Fibroblast of the conjunctiva (primary cell): ENCODE measurements at regions not wholly inside any gene's neighbourhood (a gene's known extent, or its start where the extent isn't known, plus 50 kb on each side); places are given as distances from the start of the nearest gene placed in this dataset.
"Not testable (repeated sequence)": the region's sequence is repeated elsewhere in the genome, so short reads cannot be mapped to it uniquely, and the experiment has no call there.

Experiments used
- DNase-seq: peaks from one replicate; pipeline ENCODE4 v3.0.0-alpha.2; 2010; ENCODE audit warnings: low read depth

DNA sequence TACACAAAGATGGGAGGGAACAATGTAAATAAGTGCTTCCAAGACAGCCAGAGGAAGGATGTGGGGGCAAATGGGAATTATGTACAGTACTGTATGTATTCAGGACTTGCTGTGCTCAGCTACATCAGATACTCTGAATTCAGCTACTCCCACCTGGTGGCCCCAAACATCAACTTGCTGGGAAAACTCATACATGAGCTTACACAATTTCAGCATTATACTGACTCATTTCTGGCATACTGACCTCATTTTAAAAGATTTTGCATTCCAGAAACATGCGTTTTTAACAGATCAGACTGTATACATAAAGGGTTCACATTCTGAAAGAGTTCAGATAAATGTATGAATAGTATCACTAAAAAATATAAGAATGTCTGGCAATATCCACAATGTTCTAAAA lies 59.7 kb downstream of the GPX5 start:
- DNase-seq, result no peak

GRCh38 chr6:28586324-28586723 lies 60.6 kb downstream of the GPX5 start:
- DNase-seq, result no peak

DNA sequence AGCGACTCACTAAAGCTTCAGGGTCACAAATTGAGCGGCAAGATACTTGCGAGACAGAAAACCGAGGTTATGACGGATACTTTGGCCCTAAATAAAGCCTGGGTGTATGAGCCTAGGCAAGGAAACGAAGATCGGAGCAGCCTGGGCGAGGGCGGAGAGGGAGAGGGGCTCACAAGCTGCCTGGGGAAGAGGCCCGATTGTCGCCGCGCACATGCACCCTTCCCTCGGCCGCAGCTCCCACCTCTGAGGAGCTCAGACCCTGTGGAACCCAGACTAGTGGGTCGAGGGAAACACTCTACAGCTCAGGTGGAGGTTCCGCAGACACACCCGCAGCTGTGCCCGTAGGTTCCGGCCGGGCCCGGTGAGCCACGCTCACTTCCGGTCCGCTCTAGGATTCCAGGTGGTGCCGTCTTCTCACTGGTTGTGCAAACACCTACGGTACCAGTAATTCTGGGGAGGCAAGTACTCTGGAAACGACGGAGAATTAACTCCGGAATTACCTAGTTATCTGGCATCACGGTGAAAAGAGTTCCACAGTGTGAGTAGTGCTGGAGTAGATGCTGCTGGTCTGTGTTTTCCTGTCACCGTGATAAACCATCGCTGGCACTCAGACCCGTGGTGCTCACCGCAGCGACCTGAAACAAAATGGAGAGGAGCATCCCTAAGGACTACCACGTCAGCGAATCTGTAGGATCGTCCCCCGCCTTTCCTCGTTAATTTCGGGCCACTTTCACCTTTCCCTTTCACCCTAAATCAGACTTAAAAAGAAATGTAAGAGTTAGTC lies 61.5 kb downstream of the GPX5 start:
- DNase-seq, result no peak

GRCh38 chr6:28587746-28588075 lies 62.0 kb downstream of the GPX5 start:
- no peak for DNase-seq

- DNase-seq, result no peak
Observed at GRCh38 chr6:28588666-28589065, 63.0 kb downstream of the GPX5 start.

DNA sequence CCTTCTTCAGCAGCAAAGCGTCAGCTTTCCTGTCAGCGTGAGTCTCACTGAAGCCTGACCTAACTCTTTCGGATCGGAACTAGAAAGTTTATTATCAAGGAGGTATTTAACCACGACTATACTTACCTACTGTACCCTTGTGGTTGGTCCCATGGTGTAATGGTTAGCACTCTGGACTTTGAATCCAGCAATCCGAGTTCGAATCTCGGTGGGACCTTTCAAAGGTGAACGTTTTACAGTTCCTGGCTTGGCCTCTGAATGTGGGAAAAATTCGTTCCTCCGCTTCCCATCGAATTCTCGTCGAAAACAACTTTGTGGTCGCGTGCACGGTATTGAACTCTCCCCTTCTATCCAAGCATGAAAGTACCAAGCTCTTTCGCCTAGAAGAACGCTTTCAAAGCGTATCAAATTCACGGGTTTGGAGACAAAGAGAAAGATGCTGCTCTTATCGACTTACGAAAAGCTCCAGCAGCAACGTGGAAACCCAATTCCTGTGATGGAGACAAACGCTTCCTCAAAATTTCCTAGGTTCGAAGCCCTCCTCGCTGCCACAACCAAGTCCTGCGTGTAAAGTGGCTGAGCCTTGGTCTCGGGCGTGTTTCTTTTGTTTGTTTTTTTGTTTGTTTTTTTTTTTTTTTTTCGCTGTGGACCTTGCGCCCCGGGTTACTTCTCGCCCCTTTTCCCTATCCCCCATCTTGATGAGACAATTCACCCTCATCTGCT lies 63.7 kb downstream of the GPX5 start:
- DNase-seq, result peak; percentile 87

DNA sequence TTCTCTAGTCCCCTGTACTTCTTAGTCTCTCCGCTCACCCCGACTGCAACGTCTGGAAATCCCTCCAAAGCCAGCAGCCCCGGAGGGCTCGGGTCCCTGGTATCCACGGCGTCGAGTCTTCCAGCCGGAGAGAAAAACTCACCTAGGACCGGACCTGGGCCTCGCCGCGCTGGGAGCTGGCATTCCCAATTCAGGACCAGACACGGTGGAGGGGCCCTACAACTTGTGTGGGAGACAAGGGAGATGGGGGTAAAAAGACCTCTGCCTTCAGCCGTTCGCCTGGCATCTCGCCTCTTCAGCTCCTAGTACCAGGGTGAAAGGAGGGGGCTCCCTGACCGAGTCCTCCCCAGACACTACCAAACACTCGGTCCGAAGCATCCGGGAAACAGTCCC lies 64.3 kb downstream of the GPX5 start:
- DNase-seq, result no peak

DNA sequence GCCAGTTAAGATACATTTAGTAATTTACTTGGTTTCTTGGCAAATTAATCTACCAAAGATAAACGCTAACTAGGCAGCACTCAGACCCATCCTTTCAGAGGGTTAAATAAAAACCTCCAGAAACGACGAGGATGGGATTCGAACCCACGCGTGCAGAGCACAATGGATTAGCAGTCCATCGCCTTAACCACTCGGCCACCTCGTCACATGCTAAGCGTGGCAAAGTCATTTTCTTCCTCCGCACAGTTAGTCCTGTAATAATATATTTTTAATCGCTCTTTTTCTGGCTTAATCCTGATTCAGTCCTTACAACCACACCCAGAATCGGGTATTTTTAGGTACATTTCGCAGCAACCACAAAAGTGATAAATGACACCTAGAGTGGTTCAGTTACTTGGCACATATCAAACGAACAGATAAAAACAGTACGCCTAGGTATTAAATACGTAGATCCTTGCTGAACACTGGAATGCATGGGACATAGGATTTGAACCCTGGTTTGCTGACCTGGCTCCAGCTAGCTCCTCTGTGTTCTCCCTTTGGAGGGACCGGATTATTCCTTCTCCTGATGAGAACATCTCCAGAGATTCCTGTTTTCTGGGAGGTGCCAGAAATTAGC lies 71.6 kb downstream of the GPX5 start:
- peak; percentile 53 for DNase-seq

GRCh38 chr6:28597924-28598722 lies 72.4 kb downstream of the GPX5 start:
- DNase-seq, result no peak

DNA sequence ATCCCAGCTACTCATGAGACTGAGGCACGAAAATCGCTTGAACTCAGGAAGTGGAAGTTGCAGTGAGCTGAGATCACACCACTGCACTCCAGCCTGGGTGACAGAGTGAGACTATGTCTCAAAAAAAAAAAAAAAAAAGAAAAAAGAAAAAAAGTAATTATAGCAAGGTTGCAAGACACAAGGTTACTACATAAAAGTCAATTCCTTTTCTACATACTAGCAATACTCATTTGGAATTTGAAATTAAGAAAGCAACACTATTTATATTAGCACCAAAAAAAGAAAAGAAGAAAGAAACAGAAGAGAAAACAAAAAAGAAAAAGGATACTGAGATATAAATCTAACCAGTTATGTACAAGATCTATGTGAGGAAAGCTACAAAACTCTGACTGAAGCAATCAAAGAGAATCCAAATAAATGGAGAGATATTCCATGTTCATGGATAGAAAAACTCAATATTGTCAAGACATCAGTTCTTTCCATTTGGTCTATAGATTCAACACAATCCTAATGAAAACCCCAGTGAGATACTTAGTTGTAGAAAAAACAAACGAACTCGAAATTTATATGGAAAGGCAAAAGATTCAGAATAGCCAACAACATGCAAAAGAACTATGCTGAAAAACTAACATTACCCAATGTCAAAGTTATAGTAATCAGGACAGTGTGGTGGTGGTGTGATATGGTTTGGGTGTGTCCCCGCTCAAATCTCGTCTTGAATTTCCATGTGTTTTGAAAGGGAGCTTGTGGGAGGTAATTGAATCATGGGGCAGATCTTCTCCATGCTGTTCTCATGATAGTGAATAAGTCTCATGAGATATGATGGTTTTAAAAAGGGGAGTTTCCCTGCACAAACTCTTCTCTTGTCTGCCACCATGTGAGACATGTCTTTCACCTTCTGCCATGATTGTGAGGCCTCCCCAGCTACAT lies 73.3 kb downstream of the GPX5 start:
- no peak for DNase-seq

DNA sequence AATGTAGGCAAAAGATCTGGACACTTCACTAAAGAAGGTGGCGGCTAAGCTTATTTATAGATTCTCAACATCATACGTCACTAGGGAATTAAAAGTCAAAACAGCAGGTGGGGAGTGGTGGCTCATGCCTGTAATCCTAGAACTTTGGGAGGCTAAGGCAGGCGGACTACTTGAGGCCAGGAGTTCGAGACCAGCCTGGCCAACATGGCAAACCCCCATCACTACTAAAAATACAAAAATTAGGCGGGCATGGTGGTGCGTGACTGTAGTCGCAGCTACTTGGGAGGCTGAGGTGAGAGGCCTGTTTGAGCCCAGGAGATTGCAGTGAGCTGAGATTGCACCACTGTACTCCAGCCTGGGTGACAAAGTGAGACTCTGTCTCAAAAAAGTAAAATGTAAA lies 74.6 kb downstream of the GPX5 start:
- no peak for DNase-seq

- DNase-seq, result no peak
Observed at GRCh38 chr6:28603891-28604290, 78.2 kb downstream of the GPX5 start.

DNA sequence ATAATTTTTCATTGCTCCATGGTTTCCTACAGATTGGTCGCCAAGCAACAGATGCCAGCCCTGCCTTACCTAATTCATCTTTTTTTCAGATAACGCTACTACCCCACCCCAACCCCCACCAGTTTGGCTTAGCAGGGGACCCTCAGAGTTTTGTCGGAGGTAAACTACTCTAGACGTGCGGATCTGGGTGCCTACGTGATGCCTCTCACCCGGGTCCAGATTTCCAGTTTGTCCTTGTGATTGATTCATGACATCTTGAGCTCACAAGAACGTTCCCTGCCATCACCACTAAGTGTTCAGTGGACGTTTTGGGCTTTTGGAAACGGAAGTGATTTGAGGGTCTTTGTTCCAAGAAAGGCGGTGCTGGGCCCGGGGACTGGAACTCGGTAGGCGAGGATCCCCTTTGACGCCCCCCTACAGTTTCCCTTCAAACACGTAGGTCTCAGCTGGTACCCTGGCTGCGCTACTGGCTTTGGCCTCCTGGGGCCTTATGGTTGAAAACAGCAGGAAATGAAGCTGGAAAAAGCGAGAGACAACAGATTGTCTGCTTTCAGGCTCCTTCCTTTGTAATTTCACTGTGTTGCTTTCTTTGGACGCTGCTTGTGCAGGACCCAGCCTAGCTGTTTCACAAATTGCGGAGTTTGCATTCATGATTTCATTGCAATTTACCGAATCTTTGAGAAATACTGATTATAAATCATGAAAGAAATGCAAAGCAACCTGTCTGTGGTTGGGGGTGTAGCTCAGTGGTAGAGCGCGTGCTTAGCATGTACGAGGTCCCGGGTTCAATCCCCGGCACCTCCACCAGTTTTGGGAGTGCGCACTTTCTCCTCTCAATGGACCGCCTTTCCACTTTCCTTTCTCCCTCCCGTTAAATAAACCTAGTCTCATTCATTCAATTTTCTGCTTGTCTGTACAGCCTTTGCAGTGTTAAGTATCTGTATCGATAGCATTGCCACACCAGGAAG lies 81.0 kb downstream of the GPX5 start:
- peak; percentile 77 for DNase-seq

DNA sequence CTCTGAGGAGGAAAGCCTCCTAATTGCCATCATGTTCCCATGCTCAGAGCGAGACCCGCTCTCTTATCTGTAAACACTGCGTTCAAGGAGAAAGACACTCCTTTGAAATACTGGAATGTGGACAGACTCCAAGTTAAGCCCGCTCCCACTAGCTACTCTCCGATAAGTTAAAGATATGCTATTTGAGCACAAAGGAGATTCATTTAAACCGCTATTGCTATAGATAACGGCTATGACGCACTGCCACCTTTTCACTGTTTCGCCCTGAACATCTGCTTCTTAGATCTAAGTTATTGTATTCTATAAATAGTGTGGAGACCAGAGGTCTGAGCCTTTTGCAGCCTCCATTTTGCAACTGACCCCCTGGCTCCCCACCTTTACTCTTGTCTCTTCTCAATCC lies 82.3 kb downstream of the GPX5 start:
- DNase-seq, result no peak

- no peak for DNase-seq
Observed at GRCh38 chr6:28609672-28610071, 84.0 kb downstream of the GPX5 start.

GRCh38 chr6:28615616-28615954 lies 89.9 kb downstream of the GPX5 start:
- no peak for DNase-seq

DNA sequence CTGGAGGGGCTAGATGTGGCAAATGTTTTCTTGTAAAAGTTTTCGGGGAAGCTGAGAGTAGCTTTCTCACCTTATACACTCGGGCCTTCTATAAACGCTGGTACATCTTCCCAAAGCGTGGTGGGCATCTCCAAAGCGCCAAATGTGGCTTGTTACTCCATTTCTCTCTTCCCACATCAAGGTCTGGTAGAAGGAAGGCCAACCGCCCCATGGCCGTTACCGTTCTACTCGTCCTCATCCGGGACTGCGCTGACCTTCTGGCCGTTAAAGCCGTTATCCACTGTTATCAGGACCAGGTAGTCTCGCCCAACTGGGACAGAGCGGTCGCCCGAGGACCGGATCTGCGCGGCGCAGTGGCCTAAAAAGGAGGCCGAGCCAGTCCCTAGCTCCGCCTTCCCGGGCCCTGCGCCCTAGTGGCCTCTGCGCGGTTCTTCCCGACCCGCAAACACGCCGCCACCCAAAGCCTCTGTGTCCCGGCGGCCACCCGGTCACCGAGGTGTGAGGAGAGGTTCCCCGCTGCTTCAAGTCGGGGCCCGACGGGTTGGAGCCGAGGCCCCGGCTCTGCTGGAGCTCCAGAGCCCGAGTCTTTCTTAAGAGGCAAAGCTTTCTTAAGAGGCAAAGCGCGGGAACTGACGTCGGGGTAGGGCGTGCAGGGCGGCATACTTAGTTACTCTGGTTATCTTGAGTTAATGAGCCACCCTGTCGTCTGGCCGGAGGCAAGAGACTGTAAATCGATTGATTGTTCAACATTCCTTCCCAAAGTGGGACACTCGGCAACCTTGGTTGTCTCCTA lies 90.5 kb downstream of the GPX5 start:
- DNase-seq, result no peak

DNA sequence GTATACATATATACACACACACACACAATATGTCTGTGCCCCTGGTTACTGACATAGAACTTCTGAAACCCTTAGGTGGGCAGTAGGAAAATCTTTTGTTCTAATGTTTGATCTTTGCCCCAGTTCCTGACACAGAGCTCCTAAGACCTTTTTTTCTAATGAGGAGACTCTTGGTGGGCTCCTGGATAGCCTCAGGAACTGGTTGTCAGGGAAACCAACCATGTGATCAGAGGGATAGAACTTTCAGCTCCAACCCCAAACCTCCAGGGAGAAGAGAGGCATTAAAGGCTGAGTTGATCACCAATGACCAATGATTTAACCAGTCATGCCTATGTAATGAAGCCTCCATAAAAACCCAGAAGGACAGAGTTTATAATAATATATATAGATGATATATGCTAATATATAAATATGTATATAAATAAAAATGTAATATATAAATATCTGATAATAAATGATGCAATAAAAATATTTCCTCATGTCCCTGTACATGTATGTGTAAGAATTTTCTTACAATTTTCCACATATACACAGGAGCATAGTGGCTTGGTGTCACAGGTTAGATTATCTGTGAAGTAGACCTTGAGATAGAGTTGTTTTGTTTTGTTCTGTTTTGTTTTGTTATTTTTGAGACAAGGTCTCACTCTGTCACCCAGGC lies 93.3 kb downstream of the GPX5 start:
- no peak for DNase-seq

DNA sequence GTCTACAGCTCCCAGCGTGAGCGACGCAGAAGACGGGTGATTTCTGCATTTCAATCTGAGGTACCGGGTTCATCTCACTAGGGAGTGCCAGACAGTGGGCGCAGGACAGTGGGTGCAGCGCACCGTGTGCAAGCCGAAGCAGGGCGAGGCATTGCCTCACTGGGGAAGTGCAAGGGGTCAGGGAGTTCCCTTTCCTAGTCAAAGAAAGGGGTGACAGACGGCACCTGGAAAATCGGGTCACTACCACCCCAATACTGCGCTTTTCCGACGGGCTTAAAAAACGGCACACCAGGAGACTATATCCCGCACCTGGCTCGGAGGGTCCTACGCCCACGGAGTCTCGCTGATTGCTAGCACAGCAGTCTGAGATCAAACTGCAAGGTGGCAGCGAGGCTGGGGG lies 95.6 kb downstream of the GPX5 start:
- DNase-seq, result not testable (repeated sequence)
